GM10266 (cell line): ENCODE measurements at regions not wholly inside any gene's neighbourhood (a gene's known extent, or its start where the extent isn't known, plus 50 kb on each side); places are given as distances from the start of the nearest gene placed in this dataset.

Source experiments
- DNase-seq: peaks from one replicate; pipeline ENCODE4 v3.0.0; 2012; ENCODE audit errors: extremely low spot score
- CTCF ChIP-seq: IDR thresholded peaks from 2 replicates; pipeline ENCODE4 v1.5.1; 2012; ENCODE audit warnings: mild to moderate bottlenecking, low read depth; ENCODE audit not compliant: control insufficient read depth, insufficient read depth; ENCODE audit errors: missing control alignments

- TF ChIP-seq CTCF, result no peak
- no peak for DNase-seq
Measured at GRCh38 chr2:53517406-53517805, 250.2 kb upstream of the CHAC2 start.

DNA sequence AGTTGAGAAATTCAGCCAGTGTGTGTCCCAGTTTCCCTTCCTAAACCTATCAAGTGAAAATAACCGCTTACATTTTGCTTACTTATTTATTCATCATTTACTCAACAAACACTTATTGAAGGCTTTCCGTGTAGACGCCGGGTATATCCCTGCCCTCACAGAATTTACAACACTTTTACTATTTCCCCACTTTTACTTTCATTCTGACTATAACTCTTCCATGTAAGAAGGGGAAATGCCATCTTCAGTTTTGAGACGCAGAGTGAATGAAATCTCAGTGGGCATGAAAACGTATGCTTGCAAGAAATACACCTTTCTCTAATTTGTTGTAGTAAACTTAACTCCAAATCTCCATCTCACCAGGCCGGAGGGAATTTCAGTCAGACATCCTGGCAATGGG, 251.0 kb upstream of the CHAC2 start:
- no peak for DNase-seq
- TF ChIP-seq CTCF, result no peak

DNA sequence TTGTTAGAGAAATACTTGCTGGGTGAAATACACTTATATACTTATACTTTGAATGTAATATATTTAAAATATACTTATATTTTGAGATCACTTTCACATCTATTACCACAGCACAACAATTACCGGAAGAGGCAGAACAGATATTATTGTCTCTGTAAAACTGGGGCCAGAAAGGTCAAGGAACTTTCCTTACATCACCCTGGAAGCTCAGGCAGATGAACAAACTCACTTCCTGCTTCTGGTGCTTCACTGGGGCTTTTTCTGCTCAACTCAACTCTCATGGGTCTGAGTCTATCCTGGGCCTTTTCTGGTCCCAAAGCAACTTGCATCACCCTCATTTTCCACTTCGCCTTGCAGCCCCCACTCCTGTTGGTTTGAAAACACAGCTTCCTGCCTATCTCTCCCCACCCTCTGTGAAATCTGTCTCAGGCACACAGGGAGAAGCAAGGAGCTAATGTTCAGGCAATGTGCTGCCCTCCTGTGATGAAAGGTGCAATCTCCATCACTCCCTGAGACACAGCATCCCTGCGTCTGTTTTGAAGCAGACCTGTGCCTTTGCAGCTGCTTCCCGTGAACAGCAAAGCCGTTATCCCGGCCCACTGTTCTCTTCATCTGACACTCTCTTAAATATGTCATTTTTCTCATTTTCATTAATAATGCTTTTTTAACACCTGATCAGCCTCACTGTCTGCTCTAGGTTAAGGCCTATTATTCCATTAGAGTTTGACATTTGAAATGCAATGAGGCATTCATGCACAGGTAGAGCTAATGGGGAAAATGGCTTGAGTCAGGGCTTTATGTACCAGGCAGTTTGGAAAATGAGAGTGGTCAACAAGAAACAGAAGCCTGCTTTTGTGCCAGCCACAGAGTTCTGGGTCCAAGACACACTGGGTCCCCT, 251.9 kb upstream of the CHAC2 start:
- no peak for DNase-seq
- TF ChIP-seq CTCF, result no peak

DNA sequence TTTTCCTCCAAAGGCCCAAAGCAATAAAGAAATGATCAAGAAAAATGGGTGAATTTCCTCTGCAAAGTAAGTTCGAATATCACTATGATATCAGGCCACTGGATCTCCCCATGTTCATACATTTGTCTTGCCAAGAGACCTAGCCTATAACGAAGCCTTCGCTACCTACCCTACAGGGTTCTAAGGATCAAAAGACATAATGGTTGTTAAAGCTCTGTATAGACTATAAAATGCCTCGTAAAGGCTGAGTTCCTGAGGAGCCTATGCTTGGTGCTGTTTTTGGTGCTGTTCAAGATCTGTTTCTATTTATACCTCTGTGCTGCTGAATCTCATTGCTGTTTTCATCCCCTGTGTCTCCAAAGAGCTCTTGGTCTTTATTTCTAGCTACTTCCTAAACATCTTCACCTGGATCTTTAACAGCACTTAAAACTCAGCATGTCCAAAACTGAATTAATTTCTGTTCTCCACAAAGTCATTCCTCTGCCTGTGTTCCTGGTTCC, 254.4 kb upstream of the CHAC2 start:
- no peak for TF ChIP-seq CTCF
- no peak for DNase-seq

- no peak for TF ChIP-seq CTCF
- no peak for DNase-seq
Measured at GRCh38 chr2:53512071-53512826, 255.4 kb upstream of the CHAC2 start.

DNA sequence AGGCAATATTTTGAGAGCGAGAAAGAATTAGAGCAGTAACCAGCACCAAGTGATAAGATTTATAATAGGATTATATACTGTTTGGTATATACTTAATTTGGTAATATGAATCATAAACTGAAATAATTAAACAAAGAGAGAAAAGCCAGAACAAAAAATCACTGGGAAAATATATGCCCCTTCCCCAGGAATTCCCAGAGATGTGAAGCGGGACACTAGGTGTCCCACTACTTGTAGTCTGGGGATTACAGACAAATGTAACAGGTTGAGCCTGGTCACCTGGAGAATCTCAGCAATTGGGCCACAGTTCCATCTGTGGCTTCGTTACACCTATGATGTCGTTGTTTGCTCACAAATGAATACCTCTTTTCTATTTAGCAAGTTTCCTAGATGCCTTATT, 256.1 kb upstream of the CHAC2 start:
- no peak for TF ChIP-seq CTCF
- no peak for DNase-seq

DNA sequence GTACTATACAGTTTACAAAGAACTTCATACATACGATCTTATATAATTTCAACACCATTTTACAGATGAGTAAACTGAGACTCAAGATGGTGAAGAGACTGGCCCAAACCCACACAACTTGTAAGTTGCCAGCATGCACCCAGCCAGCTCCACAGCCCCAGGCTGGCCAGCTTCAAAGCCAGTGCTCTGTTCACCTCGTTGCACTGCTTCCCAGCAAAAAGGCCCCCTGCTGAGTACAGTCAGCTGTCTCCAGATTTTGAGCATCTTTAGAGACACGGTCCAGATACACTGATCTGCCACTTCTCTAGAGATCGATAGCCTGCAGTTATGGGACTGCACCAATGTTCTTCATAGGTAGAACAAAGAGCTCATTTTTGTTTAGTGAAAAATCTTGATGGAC, 257.2 kb upstream of the CHAC2 start:
- DNase-seq, result no peak
- no peak for TF ChIP-seq CTCF
